H1 (cell line): ENCODE measurements at regions not wholly inside any gene's neighbourhood (a gene's known extent, or its start where the extent isn't known, plus 50 kb on each side); places are given as distances from the start of the nearest gene placed in this dataset.

Source experiments
- CHD7 ChIP-seq: fragments of 300-600 bp; sonication (generic); IDR thresholded peaks from 2 replicates; pipeline ENCODE4 v1.7.1; 2012; ENCODE audit warnings: low read length, moderate library complexity, mild to moderate bottlenecking, inconsistent platforms; ENCODE audit not compliant: insufficient replicate concordance

GRCh38 chr13:47474839-47475238 lies 526.2 kb downstream of the SUCLA2 start (continued):
- no peak for TF ChIP-seq CHD7
